Esophagus muscularis mucosa (tissue), 4 donors: ENCODE measurements at regions not wholly inside any gene's neighbourhood (a gene's known extent, or its start where the extent isn't known, plus 50 kb on each side); places are given as distances from the start of the nearest gene placed in this dataset.

Experiments used
- DNase-seq: peaks from one replicate; pipeline ENCODE4 v3.0.0-alpha.2; 2017; ENCODE audit errors: extremely low spot score
- H3K27ac ChIP-seq, 4 donors: fragments of 200-600 bp; sonication (generic); replicated peaks in 1 of 4; 1 replicate in 3 of 4; 2 replicates in 1 of 4; pipeline ENCODE4 v1.5.1; 2016 to 2019; ENCODE audit warnings: mild to moderate bottlenecking in 1 of 4
- H3K27me3 ChIP-seq, 4 donors: fragments of 200-600 bp; sonication (generic); one replicate each; pipeline versions ENCODE4 v1.5.1 to v1.6.0; 2016 to 2019
- H3K36me3 ChIP-seq, 4 donors: fragments of 200-600 bp; sonication (generic); one replicate each; pipeline ENCODE4 v1.5.1; 2016 to 2019
- H3K4me1 ChIP-seq, 4 donors: fragments of 200-600 bp; sonication (generic); one replicate each; pipeline ENCODE4 v1.5.1; 2016 to 2019
- H3K4me3 ChIP-seq, 4 donors: fragments of 200-600 bp; sonication (generic); 1 replicate in 2 of 4; 2 replicates in 2 of 4; pipeline ENCODE4 v1.5.1; 2016 to 2019; ENCODE audit warnings: mild to moderate bottlenecking in 4 of 4, moderate library complexity in 1 of 4
- H3K9me3 ChIP-seq, 4 donors: fragments of 200-600 bp; sonication (generic); 1 replicate in 3 of 4; 2 replicates in 1 of 4; pipeline ENCODE4 v1.5.1; 2016 to 2019
- CTCF ChIP-seq, 3 experiments: fragments of 200-600 bp in 2 of 3; fragments of 450-650 bp in 1 of 3; sonication (generic) in 2 of 3; IDR thresholded peaks; one replicate each; pipeline ENCODE4 v1.5.1; 2017 to 2019; ENCODE audit warnings: antibody characterized with exemption in 3 of 3, mild to moderate bottlenecking in 2 of 3, moderate library complexity in 1 of 3
- EP300 ChIP-seq: sonication (generic); formaldehyde crosslinking; IDR thresholded peaks from one replicate; pipeline ENCODE4 v1.6.1; 2017; ENCODE audit warnings: antibody characterized with exemption
- POLR2A ChIP-seq: fragments of 450-650 bp; IDR thresholded peaks from one replicate; pipeline ENCODE4 v1.6.1; 2017; ENCODE audit warnings: antibody characterized with exemption, moderate library complexity, mild to moderate bottlenecking, low read depth
- POLR2AphosphoS5 ChIP-seq, 2 donors: sonication (generic); formaldehyde crosslinking; IDR thresholded peaks; one replicate each; pipeline ENCODE4 v1.6.1; 2017; ENCODE audit warnings: antibody characterized with exemption in 2 of 2
- WGBS: methylation state at CpG from one replicate; pipeline ENCODE4 v1.1.5; 2018; 5-methylcytosine and 5-hydroxymethylcytosine counted together
- intact Hi-C: fragments of 100-400 bp; cut with DNase I; formaldehyde crosslinking; loops from one replicate; pipeline ENCODE4 v1.15.1; 2023

GRCh38 chr2:74050151-74050550 is 65.4 kb downstream of the TET3 start:
- no peak overlapping the region for H3K4me3 ChIP-seq
- no peaks in the 10 kb centered on the region for H3K27me3 ChIP-seq
- WGBS: 88% methylated on average over 5 of the region's 5 CpGs
- no peak overlapping the region for H3K27ac ChIP-seq
- DNase-seq: no peak
- H3K9me3 ChIP-seq: no peaks in the 10 kb centered on the region
- no peaks in the 10 kb centered on the region for H3K4me1 ChIP-seq
- TF ChIP-seq POLR2A (no peak), CTCF (IDR thresholded peaks at IDR 0.05) (no peak), EP300 (no peak), POLR2AphosphoS5 (IDR thresholded peaks at IDR 0.05) (no peak)
- intact Hi-C loops: no loop called here
- peaks cover 8 to 30% (median 21%) of the 10 kb centered on the region in 4 donors for H3K36me3 ChIP-seq

DNA sequence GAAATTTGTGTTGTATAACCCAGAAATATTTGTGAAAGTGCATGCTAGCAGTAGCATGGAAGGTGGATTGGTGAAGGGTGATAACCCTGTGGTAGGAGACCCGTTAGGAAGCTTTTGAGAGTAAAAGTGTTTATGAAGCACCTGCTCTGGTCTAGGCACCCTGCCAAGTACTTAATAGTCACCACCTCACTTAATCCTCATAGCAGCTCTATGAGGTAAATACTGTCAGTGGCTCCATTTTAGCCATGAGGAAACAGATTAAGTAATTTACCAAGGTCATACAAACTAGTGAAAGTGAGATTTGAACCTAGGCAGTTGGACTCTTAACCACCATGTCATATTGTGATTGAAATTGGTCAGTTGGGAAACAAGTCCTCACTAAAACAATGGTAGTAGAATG is 66.8 kb downstream of the TET3 start:
- peaks cover 5 to 25% (median 16%) of the 10 kb centered on the region in 4 donors for H3K36me3 ChIP-seq
- WGBS: 50% methylated on average over 1 of the region's 1 CpG
- intact Hi-C loops: no loop called here
- H3K27me3 ChIP-seq: no peaks in the 10 kb centered on the region
- no peaks in the 10 kb centered on the region for H3K9me3 ChIP-seq
- H3K4me3 ChIP-seq: no peak overlapping the region
- no peak overlapping the region for H3K27ac ChIP-seq
- no peak for DNase-seq
- no peaks in the 10 kb centered on the region for H3K4me1 ChIP-seq
- TF ChIP-seq CTCF (IDR thresholded peaks at IDR 0.05) (no peak), EP300 (no peak), POLR2AphosphoS5 (IDR thresholded peaks at IDR 0.05) (no peak), POLR2A (no peak)

DNA sequence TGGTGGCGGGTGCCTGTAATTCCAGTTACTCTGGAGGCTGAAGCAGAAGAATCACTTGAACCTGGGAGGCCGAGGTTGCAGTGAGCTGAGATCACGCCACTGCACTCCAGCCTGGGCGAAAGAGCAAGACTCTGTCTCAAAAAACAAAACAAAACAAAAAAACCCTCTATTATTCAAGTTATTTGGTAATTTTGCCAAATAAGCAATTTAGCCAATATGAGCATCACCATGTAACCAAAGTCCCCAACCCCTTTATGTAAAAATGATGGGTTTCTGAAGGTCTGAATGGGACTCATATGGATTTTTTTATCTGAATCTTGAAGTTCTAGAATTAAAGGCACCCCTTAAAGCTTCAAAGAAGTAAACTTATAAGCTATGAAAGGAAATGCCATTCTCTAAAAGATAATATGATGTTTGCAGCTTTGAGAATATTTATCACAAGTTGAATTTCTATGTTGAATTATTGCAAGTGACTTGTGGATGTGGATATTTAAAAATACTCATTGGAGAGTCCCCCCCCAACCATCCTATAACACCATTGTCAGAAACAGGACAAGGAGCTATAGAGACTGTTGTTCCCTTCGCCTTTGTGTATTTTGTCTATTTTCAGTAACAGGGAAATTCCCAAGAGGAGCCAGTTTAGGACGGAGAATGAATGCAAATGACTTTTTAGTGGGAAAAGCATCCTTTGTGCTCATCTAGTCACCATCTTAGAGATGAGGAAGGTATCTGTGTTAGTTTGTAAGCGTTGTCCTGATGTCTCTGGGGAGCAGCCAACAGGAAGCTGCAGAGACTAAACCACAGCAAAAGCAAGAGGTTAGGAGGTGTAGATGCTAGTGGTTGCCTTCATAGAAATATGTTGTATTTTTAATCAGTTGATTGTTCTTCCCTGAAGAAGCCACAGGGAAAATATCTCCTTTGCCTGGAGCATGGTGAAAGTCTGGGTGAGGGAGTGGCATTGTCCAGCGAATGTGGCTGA is 68.3 kb downstream of the TET3 start:
- no peak for DNase-seq
- Histone ChIP-seq H3K36me3 (peaks cover 0 to 10% (median 3%) of the 10 kb centered on the region in 4 donors), H3K4me3 (no peak overlapping the region), H3K27me3 (no peaks in the 10 kb centered on the region), H3K4me1 (no peaks in the 10 kb centered on the region), H3K9me3 (no peaks in the 10 kb centered on the region), H3K27ac (no peak overlapping the region)
- TF ChIP-seq CTCF (IDR thresholded peaks at IDR 0.05) (no peak), EP300 (no peak), POLR2AphosphoS5 (IDR thresholded peaks at IDR 0.05) (no peak)
- intact Hi-C loops: no loop called here
- WGBS: 90% methylated on average over 8 of the region's 8 CpGs

GRCh38 chr2:74053959-74054715 is 69.4 kb downstream of the TET3 start:
- no peaks in the 10 kb centered on the region for H3K4me1 ChIP-seq
- 92% methylated on average over 4 of the region's 4 CpGs for WGBS
- intact Hi-C loops: no loop called here
- H3K27me3 ChIP-seq: no peaks in the 10 kb centered on the region
- no peak overlapping the region for H3K4me3 ChIP-seq
- H3K36me3 ChIP-seq: no peaks in the 10 kb centered on the region
- no peak overlapping the region for H3K27ac ChIP-seq
- no peak for DNase-seq
- no peaks in the 10 kb centered on the region for H3K9me3 ChIP-seq
- TF ChIP-seq CTCF (IDR thresholded peaks at IDR 0.05) (no peak), POLR2A (no peak), EP300 (no peak), POLR2AphosphoS5 (IDR thresholded peaks at IDR 0.05) (no peak)
